Activated CD4-positive, alpha-beta T cell treated with anti-CD3 and anti-CD28 coated beads, Interleukin-2, amount 50 U/mL, for 24 hours (primary cell): ENCODE measurements at regions not wholly inside any gene's neighbourhood (a gene's known extent, or its start where the extent isn't known, plus 50 kb on each side); places are given as distances from the start of the nearest gene placed in this dataset.

Experiments used
- DNase-seq, 2 donors: peaks; one replicate each; pipeline ENCODE4 v3.0.0-alpha.2; 2020; ENCODE audit warnings: low read depth in 1 of 2, low spot score in 1 of 2

DNA sequence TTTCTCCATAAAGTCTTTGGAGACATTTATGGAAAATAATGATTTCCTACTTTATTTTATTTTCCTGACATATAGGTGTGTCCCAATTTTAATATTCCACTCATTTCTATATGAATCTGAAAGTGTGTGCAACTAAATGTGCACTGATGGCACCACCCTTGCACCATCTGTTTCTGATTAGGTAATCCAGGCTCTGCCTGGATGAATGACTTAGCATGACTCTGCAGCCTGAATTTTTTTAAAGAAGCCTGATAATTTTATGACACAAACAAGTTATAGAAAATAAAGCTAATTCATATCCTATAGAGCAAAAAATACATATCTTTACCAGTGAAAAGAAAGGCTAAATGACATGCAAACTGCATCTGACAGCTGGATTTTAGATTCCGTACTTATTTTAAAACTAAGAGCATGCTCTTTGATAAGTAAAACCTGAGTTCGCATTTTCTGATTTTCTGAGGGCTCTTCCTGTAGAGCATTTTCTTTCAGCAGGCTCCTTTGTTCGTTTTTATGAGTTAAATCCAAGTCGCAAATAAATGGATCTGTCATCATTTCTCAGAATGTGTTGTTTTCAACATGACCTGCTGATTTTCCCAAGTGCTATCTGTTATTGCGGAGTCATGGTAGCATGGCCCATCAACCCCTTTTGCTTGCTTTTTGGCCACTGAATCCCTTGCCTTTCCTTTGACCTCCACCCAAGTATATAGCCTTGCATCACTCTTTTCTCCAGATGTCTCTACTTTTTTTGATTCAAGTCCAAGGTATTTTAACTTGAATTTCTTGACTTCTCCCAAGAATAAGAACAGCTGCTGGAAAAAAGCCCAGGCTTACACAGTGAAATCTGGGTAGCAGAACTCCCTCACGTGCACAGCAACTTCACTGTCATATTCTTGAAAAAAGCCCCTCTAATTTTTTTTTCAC, 52.8 kb upstream of the LYPLAL1 start:
- no peak for DNase-seq

DNA sequence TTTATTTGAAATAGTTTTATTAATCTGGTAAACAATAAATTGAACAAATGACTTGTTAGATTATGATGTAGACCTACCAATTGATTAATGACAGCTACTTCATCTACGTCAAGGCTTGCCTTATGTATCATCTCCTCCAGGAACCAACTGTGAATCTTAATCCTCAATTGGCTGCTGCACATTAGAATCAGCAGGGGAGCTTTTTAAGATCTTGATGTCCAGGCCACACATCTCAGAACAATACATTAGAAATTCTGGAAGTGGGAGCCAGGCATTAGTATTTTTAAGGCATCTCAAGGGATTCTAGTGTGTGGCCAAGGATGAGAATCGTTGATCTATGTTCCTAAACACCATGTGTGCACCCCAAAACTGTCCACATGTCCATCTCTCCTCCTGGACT, 52.0 kb upstream of the LYPLAL1 start:
- DNase-seq: no peak

DNA sequence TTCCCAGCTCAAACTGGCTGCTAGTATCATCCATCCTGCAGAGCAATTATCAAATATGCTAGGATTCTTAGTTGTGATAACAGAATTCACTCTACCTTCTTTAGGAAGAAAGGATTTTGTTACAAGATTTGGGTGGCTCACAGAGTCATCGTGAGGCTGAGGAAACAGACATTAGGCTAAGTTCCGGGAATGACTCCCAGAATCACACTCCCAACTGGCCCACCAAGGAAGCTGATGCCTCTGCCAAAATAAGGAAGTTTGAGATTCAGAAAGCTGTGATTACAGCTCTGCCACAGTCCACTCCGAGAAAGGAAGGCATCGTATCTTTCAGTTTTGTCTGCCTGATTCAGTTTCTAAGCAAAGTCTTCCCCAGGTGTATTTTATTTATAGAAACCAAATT, 50.6 kb upstream of the LYPLAL1 start:
- DNase-seq: no peak
